HUES48 (cell line): ENCODE measurements at regions not wholly inside any gene's neighbourhood (a gene's known extent, or its start where the extent isn't known, plus 50 kb on each side); places are given as distances from the start of the nearest gene placed in this dataset.
"Not testable (repeated sequence)": the region's sequence is repeated elsewhere in the genome, so short reads cannot be mapped to it uniquely, and the experiment has no call there.

Experiments
- H3K27ac ChIP-seq: one replicate; pipeline ENCODE4 v1.7.0; 2013; ENCODE audit warnings: low read depth, low read length, inconsistent platforms
- H3K27me3 ChIP-seq: 2 replicates; pipeline ENCODE4 v1.6.1; 2013; ENCODE audit warnings: mild to moderate bottlenecking, low read length; ENCODE audit not compliant: control insufficient read depth, insufficient read depth
- H3K36me3 ChIP-seq: 2 replicates; pipeline ENCODE4 v1.6.1; 2013; ENCODE audit warnings: low read length; ENCODE audit not compliant: control insufficient read depth, insufficient read depth
- H3K4me1 ChIP-seq: 2 replicates; pipeline ENCODE4 v1.6.1; 2013; ENCODE audit warnings: mild to moderate bottlenecking, low read length; ENCODE audit not compliant: control insufficient read depth, insufficient read depth
- H3K4me3 ChIP-seq: 2 replicates; pipeline ENCODE4 v1.5.1; 2013; ENCODE audit warnings: mild to moderate bottlenecking, low read depth, low read length
- H3K9ac ChIP-seq: 2 replicates; pipeline ENCODE4 v1.6.1; 2013; ENCODE audit warnings: mild to moderate bottlenecking, low read depth, low read length, moderate library complexity
- H3K9me3 ChIP-seq: 2 replicates; pipeline ENCODE4 v1.6.1; 2013; ENCODE audit warnings: low read length; ENCODE audit not compliant: control insufficient read depth, insufficient read depth

- Histone ChIP-seq H3K9me3 (no peaks in the 10 kb centered on the region), H3K27ac (no peak overlapping the region), H3K4me3 (no peak overlapping the region), H3K36me3 (no peaks in the 10 kb centered on the region), H3K27me3 (no peaks in the 10 kb centered on the region), H3K4me1 (peaks cover 10% of the 10 kb centered on the region), H3K9ac (no peak overlapping the region)
These were observed 278.1 kb upstream of the NRP1 start for GRCh38 chr10:33612551-33612950.

DNA sequence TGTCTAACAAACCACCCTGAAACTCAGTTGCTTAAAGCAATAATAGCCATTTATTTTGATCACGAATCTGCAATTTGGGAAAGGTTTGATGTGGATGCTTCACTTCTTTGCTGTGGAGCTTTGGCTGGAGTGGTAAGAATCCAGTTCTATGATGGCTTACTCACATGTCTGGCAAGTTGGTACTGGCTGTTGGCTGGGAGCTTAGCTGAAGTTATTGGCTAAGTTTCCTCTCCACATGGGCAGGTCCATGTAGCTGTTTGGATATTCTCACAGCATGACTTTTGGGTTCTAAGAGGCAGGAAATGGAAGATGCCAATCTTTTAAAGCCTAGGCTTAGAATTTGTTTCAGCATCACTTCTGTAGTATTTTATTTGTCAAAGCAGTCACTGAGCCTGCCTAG lies 277.6 kb upstream of the NRP1 start:
- H3K4me1 ChIP-seq = peaks cover 10% of the 10 kb centered on the region
- H3K9ac ChIP-seq = no peak overlapping the region
- no peaks in the 10 kb centered on the region for H3K27me3 ChIP-seq
- H3K27ac ChIP-seq = no peak overlapping the region
- H3K36me3 ChIP-seq = no peaks in the 10 kb centered on the region
- no peaks in the 10 kb centered on the region for H3K9me3 ChIP-seq
- no peak overlapping the region for H3K4me3 ChIP-seq

DNA sequence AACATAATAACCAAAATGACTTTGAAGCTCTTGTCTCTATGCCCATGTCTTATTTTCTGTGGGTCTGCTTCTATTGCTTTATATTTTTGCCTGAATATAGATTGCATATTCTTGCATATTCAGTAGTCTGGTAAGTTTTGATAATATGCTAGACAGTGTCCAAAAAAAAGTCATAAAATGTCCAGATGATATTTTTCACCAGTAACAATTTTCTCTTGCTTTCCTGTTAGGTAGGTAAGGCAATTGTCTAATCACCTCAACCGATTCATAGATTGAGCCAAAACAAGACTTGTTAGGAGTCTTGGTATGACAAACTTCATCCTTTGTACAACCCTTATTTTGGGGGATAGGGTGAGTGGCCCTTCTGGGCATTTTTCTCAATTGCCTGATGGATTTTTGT lies 277.0 kb upstream of the NRP1 start:
- no peak overlapping the region for H3K4me3 ChIP-seq
- H3K4me1 ChIP-seq = peaks cover 10% of the 10 kb centered on the region
- no peaks in the 10 kb centered on the region for H3K36me3 ChIP-seq
- H3K27me3 ChIP-seq = no peaks in the 10 kb centered on the region
- H3K27ac ChIP-seq = no peak overlapping the region
- H3K9me3 ChIP-seq = no peaks in the 10 kb centered on the region
- H3K9ac ChIP-seq = no peak overlapping the region

DNA sequence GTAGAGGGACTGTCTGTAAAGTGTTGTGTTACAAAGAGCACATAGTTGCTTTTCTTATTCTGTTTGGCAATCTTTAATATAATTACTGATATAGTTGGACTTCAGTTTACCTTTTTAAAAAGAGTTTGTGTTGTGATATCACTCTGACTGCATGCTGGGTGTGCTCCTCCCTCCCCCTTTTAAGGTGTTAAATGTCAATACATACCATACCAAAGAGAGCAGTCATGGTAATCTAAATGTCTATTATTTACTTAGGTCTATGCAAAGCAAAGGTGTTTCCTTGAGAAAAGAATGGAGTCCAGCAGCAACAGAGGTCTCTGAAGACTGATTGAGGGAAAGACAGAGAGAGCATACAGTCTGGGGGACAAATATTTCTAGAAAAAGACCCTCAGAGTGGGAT lies 275.1 kb upstream of the NRP1 start:
- H3K4me3 ChIP-seq = no peak overlapping the region
- H3K9ac ChIP-seq = no peak overlapping the region
- no peak overlapping the region for H3K27ac ChIP-seq
- H3K9me3 ChIP-seq = no peaks in the 10 kb centered on the region
- H3K36me3 ChIP-seq = no peaks in the 10 kb centered on the region
- peaks cover 10% of the 10 kb centered on the region for H3K4me1 ChIP-seq
- no peaks in the 10 kb centered on the region for H3K27me3 ChIP-seq

- H3K9me3 ChIP-seq = no peaks in the 10 kb centered on the region
- H3K4me1 ChIP-seq = no peaks in the 10 kb centered on the region
- H3K4me3 ChIP-seq = no peak overlapping the region
- no peaks in the 10 kb centered on the region for H3K27me3 ChIP-seq
- no peaks in the 10 kb centered on the region for H3K36me3 ChIP-seq
- H3K27ac ChIP-seq = no peak overlapping the region
- H3K9ac ChIP-seq = no peak overlapping the region
These were observed 267.8 kb upstream of the NRP1 start for GRCh38 chr10:33602278-33602677.

DNA sequence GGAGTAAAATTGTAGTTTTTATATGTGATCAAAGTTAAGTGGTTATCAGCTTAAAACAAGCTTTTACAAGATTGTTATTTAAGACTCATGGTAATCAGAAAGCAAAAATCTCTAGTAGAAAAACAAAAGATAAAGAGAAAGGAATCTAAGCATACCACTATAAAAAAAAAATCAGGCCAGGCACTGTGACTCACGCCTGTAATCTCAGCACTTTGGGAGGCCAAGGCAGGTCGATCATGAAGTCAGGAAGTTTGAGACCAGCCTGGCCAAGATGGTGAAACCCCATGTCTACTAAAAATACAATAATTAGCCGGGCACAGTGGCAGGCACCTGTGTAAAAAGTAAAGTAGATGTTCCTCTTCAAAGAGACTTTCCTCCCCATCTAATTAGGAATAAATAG lies 265.9 kb upstream of the NRP1 start:
- H3K27me3 ChIP-seq = no peaks in the 10 kb centered on the region
- no peaks in the 10 kb centered on the region for H3K9me3 ChIP-seq
- H3K4me3 ChIP-seq = no peak overlapping the region
- H3K9ac ChIP-seq = no peak overlapping the region
- H3K4me1 ChIP-seq = no peaks in the 10 kb centered on the region
- no peaks in the 10 kb centered on the region for H3K36me3 ChIP-seq
- no peak overlapping the region for H3K27ac ChIP-seq

- no peak overlapping the region for H3K27ac ChIP-seq
- H3K36me3 ChIP-seq = no peaks in the 10 kb centered on the region
- H3K9me3 ChIP-seq = no peaks in the 10 kb centered on the region
- no peak overlapping the region for H3K9ac ChIP-seq
- H3K27me3 ChIP-seq = no peaks in the 10 kb centered on the region
- H3K4me1 ChIP-seq = no peaks in the 10 kb centered on the region
- no peak overlapping the region for H3K4me3 ChIP-seq
These were observed 262.0 kb upstream of the NRP1 start for GRCh38 chr10:33596422-33596821.

DNA sequence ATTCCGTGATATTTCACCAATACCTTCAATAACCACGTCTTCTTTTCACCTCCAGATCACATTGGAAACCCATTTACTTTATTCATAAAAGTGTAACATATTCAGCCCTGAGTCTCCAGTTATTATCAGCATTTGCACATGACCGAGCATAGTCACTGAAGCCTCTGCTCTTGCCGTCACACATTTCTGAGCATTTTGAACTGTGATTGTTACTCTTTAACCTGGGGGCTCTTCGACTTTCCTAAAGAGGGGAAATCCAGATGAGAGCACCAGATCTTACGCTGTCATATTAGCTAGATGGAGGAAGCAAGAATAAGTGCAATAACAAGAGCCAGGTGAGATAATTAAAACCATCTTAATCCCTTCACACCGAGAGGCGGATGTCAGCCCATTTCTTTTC lies 260.0 kb upstream of the NRP1 start:
- Histone ChIP-seq H3K36me3 (no peaks in the 10 kb centered on the region), H3K4me3 (no peak overlapping the region), H3K4me1 (no peaks in the 10 kb centered on the region), H3K9ac (no peak overlapping the region), H3K9me3 (peaks cover 4% of the 10 kb centered on the region; the same call in 1 of the 2 replicates), H3K27ac (no peak overlapping the region), H3K27me3 (no peaks in the 10 kb centered on the region)

- no peak overlapping the region for H3K27ac ChIP-seq
- H3K9me3 ChIP-seq = peaks cover 21% of the 10 kb centered on the region
- H3K4me3 ChIP-seq = no peak overlapping the region
- H3K9ac ChIP-seq = no peak overlapping the region
- no peaks in the 10 kb centered on the region for H3K4me1 ChIP-seq
- H3K27me3 ChIP-seq = no peaks in the 10 kb centered on the region
- no peaks in the 10 kb centered on the region for H3K36me3 ChIP-seq
These were observed 254.6 kb upstream of the NRP1 start for GRCh38 chr10:33588974-33589600.

GRCh38 chr10:33584596-33584995 lies 250.1 kb upstream of the NRP1 start:
- not testable (repeated sequence) for H3K9ac ChIP-seq, H3K4me3 ChIP-seq, H3K27ac ChIP-seq, H3K27me3 ChIP-seq, H3K36me3 ChIP-seq, H3K4me1 ChIP-seq
- peaks cover 18% of the 10 kb centered on the region for H3K9me3 ChIP-seq

DNA sequence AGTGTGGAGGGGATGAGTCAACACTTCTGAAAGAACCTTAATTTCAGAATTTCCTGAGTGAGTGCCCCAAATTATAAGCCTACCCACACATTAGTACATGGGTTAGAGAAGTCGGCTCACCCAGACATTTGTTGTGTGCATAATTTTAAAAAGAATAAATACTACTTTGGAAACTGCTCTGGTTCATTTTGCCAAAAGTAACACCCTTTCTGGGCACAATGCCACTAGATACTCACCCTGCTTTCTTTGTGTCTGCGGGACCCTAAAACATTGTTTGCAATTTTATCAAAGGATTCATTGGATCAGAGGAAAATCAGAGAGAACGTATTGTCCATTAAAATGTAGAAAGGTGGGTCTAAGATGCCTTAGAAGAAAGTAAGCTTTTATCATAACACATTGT lies 245.5 kb upstream of the NRP1 start:
- Histone ChIP-seq H3K4me1 (no peaks in the 10 kb centered on the region), H3K27ac (no peak overlapping the region), H3K9me3 (no peaks in the 10 kb centered on the region; the same call in 1 of the 2 replicates), H3K27me3 (no peaks in the 10 kb centered on the region), H3K4me3 (no peak overlapping the region), H3K9ac (no peak overlapping the region), H3K36me3 (no peaks in the 10 kb centered on the region)

DNA sequence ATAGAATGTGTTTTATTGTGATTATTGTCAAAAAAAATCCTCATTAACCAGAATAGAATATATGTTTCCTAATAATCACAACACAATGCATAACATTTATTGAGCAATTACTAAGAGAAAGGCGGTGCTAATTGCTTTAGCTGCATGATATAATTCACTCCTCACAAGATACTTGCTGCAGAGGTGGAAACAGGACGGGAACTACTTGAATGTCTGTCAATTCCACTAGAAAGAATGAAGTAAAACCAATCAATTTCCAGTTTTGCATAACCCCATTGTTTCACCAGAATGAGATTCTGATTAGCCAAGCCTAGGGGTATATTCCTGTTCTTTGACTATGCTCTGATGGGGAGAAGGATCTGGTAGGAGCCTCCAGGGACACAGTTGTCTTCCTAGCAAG lies 239.1 kb upstream of the NRP1 start:
- Histone ChIP-seq H3K36me3 (no peaks in the 10 kb centered on the region), H3K27ac (no peak overlapping the region), H3K4me1 (no peaks in the 10 kb centered on the region), H3K27me3 (no peaks in the 10 kb centered on the region), H3K9me3 (no peaks in the 10 kb centered on the region), H3K4me3 (no peak overlapping the region), H3K9ac (no peak overlapping the region)
